Suprapubic skin (tissue), 4 donors: ENCODE measurements at regions not wholly inside any gene's neighbourhood (a gene's known extent, or its start where the extent isn't known, plus 50 kb on each side); places are given as distances from the start of the nearest gene placed in this dataset.

Source experiments
- EP300 ChIP-seq: sonication (generic); formaldehyde crosslinking; IDR thresholded peaks from one replicate; pipeline ENCODE4 v1.6.1; 2017; ENCODE audit warnings: antibody characterized with exemption
- POLR2A ChIP-seq, 2 donors: fragments of 450-650 bp; IDR thresholded peaks; one replicate each; pipeline ENCODE4 v1.6.1; 2017; ENCODE audit warnings: antibody characterized with exemption in 2 of 2, mild to moderate bottlenecking in 2 of 2, moderate library complexity in 2 of 2
- POLR2AphosphoS5 ChIP-seq, 3 donors: sonication (generic); formaldehyde crosslinking; IDR thresholded peaks; one replicate each; pipeline ENCODE4 v1.6.1; 2017; ENCODE audit warnings: antibody characterized with exemption in 3 of 3
- TF ChIP-seq, protein P1 (sequence below), 2 donors: fragments of 200-600 bp in 1 of 2; fragments of 450-650 bp in 1 of 2; sonication (generic) in 1 of 2; IDR thresholded peaks; one replicate each; pipeline ENCODE4 v1.5.1; 2016 to 2019; ENCODE audit warnings: antibody characterized with exemption in 2 of 2, mild to moderate bottlenecking in 1 of 2, moderate library complexity in 1 of 2

DNA sequence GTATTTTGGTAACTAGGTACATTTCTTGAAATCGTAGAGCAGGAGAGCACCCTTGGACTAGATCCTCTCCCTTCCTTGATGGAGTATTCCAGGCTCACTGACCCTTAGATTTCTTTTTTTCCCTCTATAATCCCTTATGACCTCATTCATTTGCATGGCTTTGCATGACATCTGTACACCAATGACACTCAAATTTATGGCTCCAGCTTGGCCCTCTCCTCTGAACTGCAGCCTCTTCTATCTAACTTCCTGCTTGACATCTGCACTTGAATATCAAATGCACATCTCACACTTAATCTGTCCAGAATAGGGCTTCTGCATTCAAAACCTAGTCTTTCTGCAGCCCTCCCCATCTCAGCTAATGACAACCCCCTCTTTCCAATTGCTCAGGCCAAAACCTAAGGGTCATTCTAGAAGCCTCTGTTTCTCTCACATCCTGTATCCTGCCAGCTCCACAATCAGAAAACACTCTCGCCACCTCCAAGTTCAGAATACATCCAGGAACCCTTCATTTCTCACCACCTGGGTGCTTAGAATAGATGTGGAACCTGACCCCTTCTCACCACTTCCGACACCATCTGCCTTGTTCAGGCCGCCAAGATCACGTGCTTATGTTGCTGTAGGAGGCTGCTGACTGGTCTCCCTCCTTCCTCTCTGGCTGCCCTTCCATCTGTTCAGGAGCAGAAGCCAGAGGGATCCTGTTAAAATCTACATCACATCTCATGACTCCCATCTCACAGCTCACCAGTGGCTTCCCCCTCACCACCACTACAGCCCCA, 138.9 kb upstream of the MTNR1B start:
- TF ChIP-seq, protein P1, sequence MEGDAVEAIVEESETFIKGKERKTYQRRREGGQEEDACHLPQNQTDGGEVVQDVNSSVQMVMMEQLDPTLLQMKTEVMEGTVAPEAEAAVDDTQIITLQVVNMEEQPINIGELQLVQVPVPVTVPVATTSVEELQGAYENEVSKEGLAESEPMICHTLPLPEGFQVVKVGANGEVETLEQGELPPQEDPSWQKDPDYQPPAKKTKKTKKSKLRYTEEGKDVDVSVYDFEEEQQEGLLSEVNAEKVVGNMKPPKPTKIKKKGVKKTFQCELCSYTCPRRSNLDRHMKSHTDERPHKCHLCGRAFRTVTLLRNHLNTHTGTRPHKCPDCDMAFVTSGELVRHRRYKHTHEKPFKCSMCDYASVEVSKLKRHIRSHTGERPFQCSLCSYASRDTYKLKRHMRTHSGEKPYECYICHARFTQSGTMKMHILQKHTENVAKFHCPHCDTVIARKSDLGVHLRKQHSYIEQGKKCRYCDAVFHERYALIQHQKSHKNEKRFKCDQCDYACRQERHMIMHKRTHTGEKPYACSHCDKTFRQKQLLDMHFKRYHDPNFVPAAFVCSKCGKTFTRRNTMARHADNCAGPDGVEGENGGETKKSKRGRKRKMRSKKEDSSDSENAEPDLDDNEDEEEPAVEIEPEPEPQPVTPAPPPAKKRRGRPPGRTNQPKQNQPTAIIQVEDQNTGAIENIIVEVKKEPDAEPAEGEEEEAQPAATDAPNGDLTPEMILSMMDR (IDR thresholded peaks at IDR 0.05) = no peak
- TF ChIP-seq POLR2A (IDR thresholded peaks at IDR 0.05) = no peak
- TF ChIP-seq POLR2AphosphoS5 (IDR thresholded peaks at IDR 0.05) = no peak
- no peak for TF ChIP-seq EP300
